Left forelimb (tissue), 1 donor: ENCODE measurements at regions not wholly inside any gene's neighbourhood (a gene's known extent, or its start where the extent isn't known, plus 50 kb on each side); places are given as distances from the start of the nearest gene placed in this dataset.
"Not testable (repeated sequence)": the region's sequence is repeated elsewhere in the genome, so short reads cannot be mapped to it uniquely, and the experiment has no call there.

Experiments
- DNase-seq: peaks from one replicate; pipeline ENCODE4 v3.0.0-alpha.2; 2018; ENCODE audit warnings: low spot score

DNA sequence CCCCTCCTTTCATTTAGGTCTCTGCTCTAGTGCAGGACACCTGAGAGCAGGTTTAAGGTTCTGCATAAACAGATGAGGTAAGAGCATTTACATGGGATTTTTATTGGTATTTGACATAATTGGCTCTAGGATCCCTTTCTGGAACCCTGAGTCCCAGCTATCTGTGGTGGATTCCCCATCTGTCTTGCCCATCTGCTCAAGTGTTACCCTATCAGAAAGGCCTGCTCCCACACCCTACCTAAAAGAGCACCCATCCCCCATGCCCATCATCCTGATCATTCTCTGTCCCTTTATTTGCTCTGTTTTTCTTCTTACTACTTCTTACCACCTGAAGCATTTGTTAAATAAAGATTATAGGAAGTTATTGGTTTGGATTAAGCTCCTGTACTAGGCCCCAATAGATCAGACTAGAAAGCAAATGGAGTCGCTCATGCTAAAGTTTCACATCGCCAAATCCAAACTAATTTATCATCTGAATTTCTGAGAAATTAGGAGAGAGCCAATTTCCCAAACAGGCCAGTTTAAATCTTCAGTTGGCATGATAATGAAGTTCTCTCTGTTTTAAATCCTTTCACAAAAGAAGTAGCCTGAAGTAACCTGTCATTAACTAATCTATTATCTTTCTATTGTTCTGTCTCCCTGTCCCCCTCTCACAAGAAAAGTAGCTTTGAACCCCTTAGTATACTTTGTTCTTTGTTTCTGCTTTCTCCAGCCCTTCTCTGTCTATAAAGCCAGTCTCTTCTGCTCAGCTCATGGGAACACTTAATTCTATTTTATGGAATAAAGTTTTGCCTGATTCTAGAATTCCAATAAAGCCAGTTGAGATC lies 178.6 kb downstream of the ZNF674 start:
- DNase-seq: no peak

DNA sequence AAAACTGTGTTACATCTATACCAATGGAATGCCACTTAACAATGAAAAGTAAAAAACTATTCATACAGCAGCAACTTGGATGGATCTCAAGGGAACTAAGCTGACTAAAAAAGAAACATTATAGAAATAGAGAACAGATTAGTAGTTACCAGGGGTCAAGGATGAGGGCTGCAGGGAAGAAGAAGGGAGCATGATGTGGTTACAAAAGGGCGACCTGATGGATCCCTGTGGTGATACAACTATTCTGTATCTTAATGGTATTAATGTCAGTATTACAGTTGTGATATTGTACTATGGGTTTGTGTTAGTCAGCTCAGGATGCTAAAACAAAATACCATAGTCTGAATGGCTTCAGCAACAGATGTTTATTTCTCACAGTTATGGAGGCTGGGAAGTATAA lies 190.7 kb downstream of the ZNF674 start:
- DNase-seq: no peak

DNA sequence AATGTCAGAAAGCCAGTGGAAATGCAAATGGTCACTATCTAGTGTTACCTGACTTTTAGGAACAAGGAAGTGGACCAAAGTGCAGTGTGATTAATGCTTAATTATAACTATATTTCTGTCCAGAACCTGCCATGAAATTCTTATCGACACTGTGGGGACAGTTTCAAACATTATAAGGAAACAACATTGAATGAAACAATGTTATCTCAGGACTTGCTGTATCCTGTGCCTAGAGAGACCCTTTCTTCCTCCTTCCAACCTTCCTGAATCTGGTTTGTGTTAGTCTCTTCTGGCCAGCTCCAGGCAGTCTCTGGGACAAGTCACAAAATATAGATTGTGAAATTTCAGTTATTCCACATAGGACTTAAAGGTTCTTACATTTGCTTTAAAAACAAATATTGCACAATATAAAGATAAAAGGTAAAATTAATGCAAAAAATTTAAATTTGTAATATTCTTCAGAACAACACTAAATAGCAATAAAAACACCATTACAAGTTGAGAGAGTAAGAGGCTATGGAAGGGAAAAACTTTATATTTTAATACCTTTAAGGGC lies 203.4 kb downstream of the ZNF674 start:
- no peak for DNase-seq

DNA sequence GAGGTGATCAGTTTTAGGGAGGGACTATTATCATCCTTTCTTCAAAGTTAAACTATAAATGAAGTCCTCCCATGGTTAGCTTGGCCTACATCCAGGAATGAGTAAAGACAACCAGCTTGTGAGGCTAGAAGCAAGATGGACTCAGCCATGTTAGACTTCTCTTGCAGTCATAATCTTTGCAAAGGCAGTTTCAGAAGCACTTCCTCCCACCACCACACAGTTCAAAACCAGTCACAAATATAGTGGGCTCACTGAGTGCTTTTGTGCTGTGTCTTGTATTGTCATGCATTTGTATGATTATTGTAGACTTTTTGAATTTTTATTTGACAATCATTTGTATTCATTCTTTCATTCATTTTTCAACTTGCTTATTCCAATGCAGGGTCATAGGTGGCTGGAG lies 204.5 kb downstream of the ZNF674 start:
- DNase-seq: no peak

DNA sequence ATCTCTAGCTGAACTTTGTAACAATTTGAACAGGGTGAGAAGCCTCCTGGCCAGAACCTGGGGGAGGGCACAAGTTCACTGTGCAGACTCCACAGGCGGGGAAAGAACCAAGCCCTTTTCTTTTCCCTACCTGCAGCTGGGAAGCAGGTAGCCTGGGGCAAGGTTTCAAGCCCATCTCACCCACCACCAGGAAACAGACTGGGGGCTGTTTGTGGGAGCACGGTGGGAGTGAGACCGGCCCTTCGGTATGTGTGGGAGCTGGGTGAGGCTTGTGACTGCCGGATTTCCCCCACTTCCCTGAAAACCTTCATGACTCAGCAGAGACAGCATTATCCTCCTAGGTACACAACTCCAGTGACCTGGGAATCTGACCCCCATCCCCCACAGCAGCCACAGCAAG lies 211.7 kb downstream of the ZNF674 start:
- no peak for DNase-seq

DNA sequence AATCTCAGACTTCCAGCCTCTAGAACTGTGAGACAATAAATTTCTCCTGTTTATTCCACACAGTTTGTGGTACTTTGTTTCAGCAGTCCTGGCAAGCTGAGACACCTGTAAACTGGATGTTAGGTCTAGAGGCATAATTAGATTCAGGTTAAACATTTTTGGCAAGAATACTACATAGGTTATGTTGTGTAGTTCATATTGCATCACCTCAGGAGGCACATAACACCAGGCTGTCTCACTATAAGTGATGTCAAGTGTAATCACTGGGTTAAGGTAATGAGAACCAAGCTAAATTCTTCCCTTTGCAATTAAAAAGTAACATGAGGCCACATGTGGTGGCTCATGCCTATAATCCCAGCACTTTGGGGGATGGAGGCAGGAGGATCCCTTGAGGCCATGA lies 214.2 kb downstream of the ZNF674 start:
- no peak for DNase-seq

DNA sequence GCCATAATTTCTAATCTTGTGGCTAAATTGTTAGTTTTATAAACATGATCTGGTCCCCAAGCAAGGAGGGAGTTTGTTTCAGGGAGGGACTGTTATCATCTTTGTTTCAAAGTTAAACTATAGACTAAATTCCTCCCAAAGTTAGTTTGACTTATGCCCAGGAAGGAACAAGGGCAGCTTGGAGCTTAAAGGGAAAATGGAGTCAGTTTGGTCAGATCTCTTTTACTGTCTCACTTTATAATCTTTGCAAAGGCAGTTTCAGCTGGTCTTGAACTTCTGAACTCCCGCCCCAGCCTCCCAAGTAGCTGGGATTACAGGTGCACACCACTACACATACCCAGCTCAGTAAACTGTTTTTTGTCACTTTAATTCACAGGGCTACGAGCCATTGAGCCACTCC lies 214.7 kb downstream of the ZNF674 start:
- DNase-seq: no peak

DNA sequence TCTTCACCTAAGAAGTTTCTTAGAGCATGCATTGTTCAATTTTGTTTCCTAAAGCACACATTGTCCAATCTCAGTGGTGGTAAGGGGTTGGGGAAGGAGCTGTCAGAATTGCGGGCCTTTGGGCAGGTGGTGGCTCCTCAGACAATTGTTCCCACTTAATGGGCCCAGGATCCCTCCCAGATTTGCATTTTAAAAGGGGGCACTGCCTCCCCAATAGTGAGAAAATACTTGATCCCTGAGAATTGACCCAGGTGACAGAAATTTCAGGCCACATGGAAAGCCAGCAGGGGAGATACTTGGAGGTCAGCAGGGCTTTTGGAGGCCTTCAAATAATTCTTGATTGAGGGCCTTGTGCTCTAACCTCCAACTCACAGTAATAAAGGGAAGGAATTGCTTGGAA lies 217.1 kb downstream of the ZNF674 start:
- no peak for DNase-seq

DNA sequence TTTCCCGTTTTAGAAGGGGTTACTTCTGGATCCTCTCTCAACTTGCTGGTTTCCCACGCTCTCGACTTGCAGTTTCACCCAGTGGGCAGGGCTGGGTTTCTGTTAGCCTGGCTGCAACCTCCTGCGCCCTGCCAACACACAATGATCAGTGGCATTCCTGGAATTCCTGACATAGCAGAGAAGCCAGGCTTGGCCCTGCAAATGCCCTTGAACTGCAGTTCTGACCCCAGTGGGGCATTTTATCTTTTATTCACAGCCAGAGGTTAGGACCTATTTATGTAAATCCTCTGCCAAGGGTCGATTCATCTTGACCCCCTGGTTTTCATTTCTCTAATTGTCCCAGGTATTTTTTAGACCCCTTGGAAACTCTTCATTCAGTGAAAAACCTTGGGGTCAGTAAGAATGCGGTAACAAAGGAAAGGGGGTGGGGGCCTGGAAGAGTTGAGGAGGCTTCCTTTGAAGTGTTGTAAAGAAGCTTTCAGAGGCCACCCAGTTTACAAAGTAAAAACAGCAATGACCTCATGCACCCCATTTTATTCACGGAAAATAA lies 217.6 kb downstream of the ZNF674 start:
- DNase-seq: no peak

DNA sequence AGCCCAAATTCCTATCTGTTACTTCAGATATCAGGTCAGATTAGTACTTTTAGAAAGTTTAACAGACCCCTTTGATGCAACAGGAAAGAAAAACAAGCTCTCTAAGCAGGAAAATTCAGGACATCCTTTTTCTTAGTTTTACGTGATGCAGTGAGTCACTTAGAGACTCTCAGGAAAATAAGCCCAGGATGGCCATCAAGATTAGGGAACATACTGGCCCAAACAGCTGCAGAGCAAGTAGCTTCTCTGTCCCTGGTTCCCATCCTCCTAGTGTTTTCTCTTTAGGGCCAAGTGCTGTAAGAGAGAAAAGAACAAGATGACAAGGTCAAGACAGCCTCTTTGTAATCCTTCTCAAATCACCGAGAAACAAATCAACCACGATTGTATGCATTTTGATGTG lies 219.1 kb downstream of the ZNF674 start:
- no peak for DNase-seq

DNA sequence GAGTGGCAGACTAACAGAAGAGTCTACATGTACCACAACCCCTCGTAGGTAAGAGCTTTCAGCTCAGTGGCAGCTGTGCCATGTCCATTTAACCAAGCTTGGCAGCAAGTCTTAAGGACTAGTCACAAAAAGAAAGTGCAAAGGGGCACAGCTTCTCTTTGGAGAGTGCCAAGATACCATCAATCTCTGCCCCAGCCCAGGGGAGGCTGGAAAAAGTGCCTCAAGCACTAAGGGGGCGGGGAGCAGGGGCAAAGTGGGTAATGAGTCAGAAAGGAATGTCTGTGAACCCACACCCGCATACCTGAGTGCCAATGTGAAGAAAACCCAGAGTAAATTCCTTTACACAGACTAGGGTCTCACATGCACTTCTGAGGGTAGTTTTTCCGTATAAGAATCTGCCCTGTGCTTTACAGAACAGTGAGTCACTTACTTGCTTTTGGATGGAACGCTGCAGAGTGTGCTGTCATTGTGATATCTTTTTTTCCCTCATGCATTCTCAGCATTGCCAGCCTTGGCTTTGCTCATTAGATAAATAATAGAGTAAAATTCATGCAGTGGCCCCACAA lies 219.8 kb downstream of the ZNF674 start:
- no peak for DNase-seq

DNA sequence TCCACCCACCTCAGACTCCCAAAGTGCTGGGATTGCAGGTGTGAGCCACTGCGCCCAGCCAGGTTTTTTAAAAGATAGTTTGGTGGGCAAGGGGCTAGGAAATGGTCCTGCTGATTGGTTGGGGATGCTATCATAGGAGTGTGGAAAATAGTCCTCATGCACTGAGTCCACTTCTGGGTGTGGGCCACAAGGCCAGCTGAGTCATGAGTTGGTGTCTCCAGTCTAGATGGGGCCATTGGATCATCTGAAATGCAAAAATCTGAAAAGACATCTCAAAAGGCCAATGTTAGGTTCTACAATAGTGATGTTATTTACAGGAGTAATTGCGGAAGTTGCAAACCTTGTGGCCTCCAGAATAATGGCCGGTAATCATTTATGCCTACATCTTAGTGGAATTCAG lies 221.1 kb downstream of the ZNF674 start:
- no peak for DNase-seq

DNA sequence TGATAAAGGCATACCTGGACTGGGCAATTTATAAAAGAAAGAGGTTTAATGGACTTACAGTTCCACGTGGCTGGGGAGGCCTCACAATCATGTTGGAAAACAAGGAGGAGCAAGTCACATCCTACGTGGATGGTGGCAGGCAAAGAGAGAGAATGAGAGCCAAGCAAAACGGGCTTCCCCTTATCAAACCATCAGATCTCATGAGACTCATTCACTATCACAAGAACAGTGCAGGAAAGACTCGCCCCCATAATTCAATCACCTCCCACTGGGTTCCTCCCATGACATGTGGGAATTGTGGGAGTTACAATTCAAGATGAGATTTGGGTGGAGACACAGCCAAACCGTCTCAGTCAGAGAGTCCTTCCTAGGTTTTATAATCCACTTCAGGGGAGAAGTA lies 222.3 kb downstream of the ZNF674 start:
- DNase-seq: not testable (repeated sequence)

DNA sequence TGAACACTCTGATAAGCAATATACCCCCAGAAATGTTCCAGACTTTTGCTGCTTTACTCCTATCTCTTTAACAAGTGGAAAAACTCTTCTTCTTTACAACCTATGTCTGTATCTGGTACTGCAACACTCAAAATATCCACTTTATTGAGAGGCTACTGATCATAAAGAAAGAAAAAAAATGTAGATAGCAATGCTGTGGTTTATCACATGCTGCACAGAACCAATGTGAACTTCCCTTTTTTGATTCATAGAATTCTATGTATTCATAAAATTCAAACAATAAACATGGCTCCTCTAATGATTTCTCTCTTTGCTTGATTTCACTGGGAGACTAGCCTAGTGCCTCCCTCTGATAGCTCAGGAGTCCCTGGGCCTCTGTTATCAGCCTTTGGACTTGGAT lies 223.5 kb downstream of the ZNF674 start:
- DNase-seq: no peak

DNA sequence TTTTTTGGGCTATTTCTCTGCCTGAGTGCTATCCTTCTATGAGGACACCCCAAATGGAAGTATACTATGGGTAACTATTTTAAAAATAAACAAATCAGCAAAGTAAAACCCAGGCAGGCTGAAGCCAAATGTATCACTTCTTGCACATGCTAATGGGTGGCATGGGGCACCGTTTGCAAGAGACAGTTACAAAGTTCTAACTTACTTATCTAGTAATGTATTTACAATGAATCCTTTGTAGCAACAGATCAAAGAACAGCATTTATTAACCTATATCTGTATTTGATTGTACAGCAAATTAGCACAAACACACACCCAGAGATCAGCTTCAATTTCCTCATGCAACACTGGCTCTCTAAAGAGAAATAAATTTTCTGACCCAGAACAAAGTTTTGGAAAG lies 225.5 kb downstream of the ZNF674 start:
- no peak for DNase-seq

DNA sequence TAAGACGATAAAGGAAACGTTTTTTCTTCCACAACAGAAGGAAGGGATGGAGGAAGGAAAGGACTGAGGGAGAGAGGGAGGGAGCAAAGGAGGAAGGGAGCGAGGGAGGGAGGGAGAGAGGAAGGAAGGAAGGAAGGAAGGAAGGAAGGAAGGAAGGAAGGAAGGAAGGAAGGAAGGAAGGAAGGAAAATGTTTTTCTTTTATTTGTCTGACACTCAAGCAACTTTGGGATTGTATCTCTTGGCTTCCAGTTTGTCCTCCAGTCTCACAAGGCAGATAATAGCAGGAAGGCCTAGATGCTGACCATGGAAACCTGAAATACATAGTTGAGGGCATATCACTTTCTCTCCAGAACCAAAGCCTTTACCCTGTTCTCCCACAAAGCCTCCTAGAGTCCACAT lies 226.7 kb downstream of the ZNF674 start:
- no peak for DNase-seq

DNA sequence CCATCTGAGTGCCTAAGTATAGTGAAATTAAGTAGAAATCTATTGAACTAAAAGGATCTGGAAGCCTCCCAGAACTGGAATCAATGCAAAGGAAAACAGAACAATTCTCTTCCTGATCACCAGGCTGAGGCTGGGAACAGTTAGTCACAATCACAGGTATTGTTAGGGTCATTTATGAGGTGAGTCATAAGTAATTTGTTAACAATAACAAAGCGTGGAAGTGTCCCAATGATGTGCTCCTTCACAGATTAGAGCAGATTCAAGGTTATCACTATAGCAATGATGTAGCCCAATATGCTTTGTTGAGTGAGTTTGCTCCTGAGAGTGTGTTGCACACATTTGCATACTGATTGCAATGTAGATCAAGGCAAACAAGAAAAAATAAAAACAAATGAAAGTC lies 228.1 kb downstream of the ZNF674 start:
- no peak for DNase-seq

DNA sequence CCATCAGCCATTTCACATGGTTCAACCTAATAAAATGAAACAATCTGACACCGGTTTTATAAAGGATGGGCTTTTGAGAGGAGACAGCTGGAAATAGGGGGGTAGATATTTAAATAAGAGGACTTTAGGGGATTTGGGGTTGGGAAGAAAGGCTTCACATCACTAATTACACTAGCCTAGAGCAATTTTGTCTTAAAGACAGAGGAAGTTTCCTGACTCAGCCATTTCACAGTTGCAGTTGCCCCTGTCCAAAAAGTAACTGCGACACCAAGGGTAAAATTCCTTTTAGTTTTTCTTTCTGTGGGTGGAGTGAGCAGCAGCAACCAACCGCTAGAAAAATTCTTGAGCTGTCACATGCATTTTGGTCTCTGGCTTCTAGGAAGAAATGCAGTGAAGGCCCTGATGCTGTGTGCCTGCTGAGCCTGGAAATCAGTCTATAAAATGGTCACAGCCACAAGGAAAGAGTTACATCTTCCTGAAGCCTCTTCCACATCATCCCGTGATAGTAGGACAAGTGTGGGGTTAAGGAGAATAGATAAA lies 233.6 kb downstream of the ZNF674 start:
- no peak for DNase-seq

DNA sequence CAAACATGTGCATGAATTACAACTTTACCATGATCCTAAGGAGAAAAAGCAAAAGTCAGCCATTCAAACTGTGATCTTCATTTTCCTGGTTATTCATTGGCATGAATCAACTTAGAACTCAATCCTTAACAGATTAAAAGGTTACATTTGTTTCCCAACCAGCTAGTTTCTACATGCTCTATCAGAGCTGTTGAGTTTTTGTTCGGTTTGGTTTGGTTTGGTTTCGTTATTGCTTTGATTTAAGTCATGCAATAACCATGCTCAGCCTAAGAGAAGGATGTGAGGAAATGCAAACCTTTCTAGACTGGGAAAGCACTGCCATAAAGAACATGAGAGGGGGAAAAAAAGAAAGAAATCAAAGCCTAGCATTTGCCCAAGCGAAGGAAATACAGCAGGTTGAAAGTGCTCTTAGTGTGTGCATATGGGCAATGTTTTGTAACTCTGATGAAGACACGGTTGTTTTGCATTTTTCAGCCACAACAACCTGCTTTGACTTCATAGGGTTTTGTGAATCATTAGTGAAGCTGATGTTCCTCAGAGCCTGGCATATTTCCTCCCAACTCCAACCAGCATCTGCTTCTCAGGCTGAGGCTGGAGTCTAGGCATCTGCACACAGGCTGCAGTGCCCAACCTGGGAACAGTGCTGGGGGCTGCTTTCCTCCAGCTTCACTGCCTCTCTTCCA lies 234.3 kb downstream of the ZNF674 start:
- no peak for DNase-seq

DNA sequence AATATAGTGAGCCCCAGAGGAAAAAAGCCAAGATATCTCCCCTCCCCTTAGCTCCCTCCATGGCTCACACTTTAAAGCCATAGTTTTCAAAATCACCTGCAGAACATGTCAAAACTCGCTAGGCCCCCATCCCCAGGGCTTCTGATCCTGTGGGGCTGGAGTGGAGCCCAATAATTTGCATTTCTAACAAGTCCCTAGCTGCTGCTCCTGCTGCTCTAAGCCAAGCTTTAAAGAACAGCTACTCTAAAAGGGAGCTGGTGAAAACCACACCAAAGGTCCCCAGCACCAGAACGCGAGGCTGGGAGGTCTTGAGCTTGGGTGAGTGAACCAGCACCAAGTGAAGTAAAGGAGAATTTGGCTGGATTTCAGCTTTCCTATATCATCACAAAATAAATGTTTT lies 237.1 kb downstream of the ZNF674 start:
- no peak for DNase-seq

DNA sequence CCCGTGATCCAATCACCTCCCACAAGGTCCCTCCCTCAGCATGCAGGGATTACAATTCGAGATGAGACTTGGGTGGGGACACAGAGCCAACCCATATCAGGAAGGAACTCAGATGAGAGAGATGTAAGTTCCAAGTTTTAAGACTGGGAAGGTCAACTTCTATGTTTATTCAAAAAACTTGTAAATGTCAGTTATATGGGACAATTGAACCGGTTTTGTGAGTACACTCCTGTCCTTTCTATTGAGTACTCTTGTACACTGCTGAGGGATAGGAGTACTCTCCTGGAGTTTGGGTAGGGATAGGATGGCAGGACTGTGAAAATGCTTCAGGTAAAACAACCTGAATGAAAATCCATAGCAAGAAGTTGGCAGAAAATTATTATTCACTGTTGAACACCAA lies 239.1 kb downstream of the ZNF674 start:
- no peak for DNase-seq

DNA sequence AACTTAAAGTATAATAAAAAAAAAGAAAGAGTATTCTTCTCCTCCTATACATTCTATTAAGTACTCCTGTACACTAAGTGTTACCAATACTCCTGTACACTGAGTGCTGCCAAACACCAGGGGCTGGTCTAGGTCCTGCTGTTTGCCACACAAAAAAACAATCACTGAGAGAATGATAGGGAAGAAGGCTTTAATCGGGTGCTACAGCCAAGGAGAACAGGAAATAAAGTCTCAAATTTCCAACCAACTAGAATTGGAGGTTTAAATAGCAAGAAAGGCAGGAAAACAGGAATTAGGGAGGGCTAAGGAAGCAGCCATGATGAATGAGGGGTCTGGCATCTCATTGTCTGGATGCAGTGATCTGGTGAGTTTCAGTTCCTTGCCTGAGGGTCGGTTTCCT lies 239.8 kb downstream of the ZNF674 start:
- DNase-seq: no peak

DNA sequence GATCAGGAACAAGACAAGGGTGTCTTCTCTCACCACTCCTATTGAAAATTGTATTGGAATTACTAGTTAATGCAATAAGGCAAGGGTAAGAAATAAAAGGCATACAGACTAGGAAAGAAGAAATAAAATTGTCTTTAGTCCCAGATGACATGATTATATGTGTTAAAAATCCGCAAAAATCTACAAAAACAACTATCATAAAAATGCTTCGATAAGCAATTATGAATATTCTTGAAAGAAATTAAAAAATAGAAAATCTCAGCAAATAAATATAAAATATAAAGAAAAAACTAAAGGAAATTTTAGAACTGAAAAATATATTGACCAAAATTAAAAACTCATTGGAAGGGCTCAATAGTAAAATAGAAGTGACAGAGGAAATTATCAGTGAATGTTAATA lies 243.3 kb downstream of the ZNF674 start:
- DNase-seq: no peak
